CD4-positive, CD25-positive, alpha-beta regulatory T cell (primary cell): ENCODE measurements at regions not wholly inside any gene's neighbourhood (a gene's known extent, or its start where the extent isn't known, plus 50 kb on each side); places are given as distances from the start of the nearest gene placed in this dataset.

Source experiments
- ATAC-seq, 2 donors: fragments of 150-1000 bp; cut with Tn5 transposase; one replicate each; pipeline ENCODE4 v1.10.0; 2021; ENCODE audit warnings: low read depth in 2 of 2, moderate number of reproducible peaks in 2 of 2, moderate library complexity in 1 of 2
- DNase-seq, 3 donors: peaks; one replicate each; pipeline versions ENCODE4 v3.0.0 to v3.0.0-alpha.2; 2012 to 2022; ENCODE audit warnings: mixed read lengths in 1 of 3
- H3K27ac ChIP-seq: one replicate; pipeline ENCODE4 v1.7.0; 2013; ENCODE audit warnings: mild to moderate bottlenecking, low read length; ENCODE audit not compliant: insufficient read depth, poor library complexity, severe bottlenecking
- H3K27me3 ChIP-seq: one replicate; pipeline ENCODE4 v1.7.0; 2013; ENCODE audit warnings: low read length; ENCODE audit not compliant: control insufficient read depth, insufficient read depth
- H3K36me3 ChIP-seq: one replicate; pipeline ENCODE4 v1.7.0; 2013; ENCODE audit warnings: mild to moderate bottlenecking, low read length, moderate library complexity; ENCODE audit not compliant: control insufficient read depth, insufficient read depth
- H3K4me1 ChIP-seq: 2 replicates; pipeline ENCODE4 v1.7.0; 2013; ENCODE audit warnings: mild to moderate bottlenecking, low read length; ENCODE audit not compliant: insufficient read depth, control insufficient read depth, poor library complexity, severe bottlenecking
- H3K4me3 ChIP-seq: one replicate; pipeline ENCODE4 v1.7.0; 2013; ENCODE audit warnings: low read depth, mild to moderate bottlenecking, low read length, moderate library complexity
- H3K9me3 ChIP-seq, 2 experiments: 1 replicate in 1 of 2; 2 replicates in 1 of 2; pipeline ENCODE4 v1.7.0; 2013; ENCODE audit warnings: low read length in 2 of 2, mild to moderate bottlenecking in 1 of 2, moderate library complexity in 1 of 2; ENCODE audit not compliant: control insufficient read depth in 2 of 2
- H3K27ac Mint-ChIP-seq, 3 donors: one replicate each; pipeline ENCODE4 v1.8.0; 2020 to 2022; ENCODE audit warnings: mild to moderate bottlenecking in 3 of 3, mixed read lengths in 3 of 3, moderate library complexity in 2 of 3
- H3K27me3 Mint-ChIP-seq: one replicate; pipeline ENCODE4 v1.8.0; 2022; ENCODE audit warnings: mild to moderate bottlenecking, mixed read lengths
- H3K36me3 Mint-ChIP-seq: one replicate; pipeline ENCODE4 v1.8.0; 2020; ENCODE audit warnings: mixed read lengths
- H3K4me1 Mint-ChIP-seq, 4 donors: one replicate each; pipeline ENCODE4 v1.8.0; 2020 to 2022; ENCODE audit warnings: mixed read lengths in 4 of 4, mild to moderate bottlenecking in 1 of 4
- H3K4me3 Mint-ChIP-seq, 4 donors: one replicate each; pipeline ENCODE4 v1.8.0; 2020 to 2022; ENCODE audit warnings: mild to moderate bottlenecking in 4 of 4, mixed read lengths in 4 of 4, moderate library complexity in 3 of 4
- H3K9me3 Mint-ChIP-seq, 7 donors: one replicate each; pipeline ENCODE4 v1.8.0; 2020 to 2022; ENCODE audit warnings: mixed read lengths in 7 of 7, mild to moderate bottlenecking in 3 of 7, moderate library complexity in 2 of 7

- Histone ChIP-seq H3K27ac (no peak overlapping the region), H3K4me1 (no peaks in the 10 kb centered on the region), H3K9me3 (no peaks in the 10 kb centered on the region), H3K27me3 (no peaks in the 10 kb centered on the region), H3K36me3 (no peaks in the 10 kb centered on the region), H3K4me3 (no peak overlapping the region)
- DNase-seq: no peak
- no peaks in the 10 kb centered on the region for H3K36me3 Mint-ChIP-seq
- H3K9me3 Mint-ChIP-seq: peaks cover 0 to 2% (median 0%) of the 10 kb centered on the region in 7 donors
- H3K4me1 Mint-ChIP-seq: no peaks in the 10 kb centered on the region
- H3K27ac Mint-ChIP-seq: no peak overlapping the region
- H3K27me3 Mint-ChIP-seq: no peaks in the 10 kb centered on the region
- no peak overlapping the region for H3K4me3 Mint-ChIP-seq
- no peak for ATAC-seq
Observed at GRCh38 chr3:194833114-194833910, 147.6 kb downstream of the FAM43A start.

- Mint-ChIP-seq H3K27me3 (peaks cover 5% of the 10 kb centered on the region), H3K36me3 (no peaks in the 10 kb centered on the region), H3K4me3 (no peak overlapping the region), H3K9me3 (peaks cover 0 to 2% (median 0%) of the 10 kb centered on the region in 7 donors), H3K4me1 (no peaks in the 10 kb centered on the region), H3K27ac (no peak overlapping the region)
- Histone ChIP-seq H3K27ac (no peak overlapping the region), H3K4me1 (no peaks in the 10 kb centered on the region), H3K4me3 (no peak overlapping the region), H3K9me3 (no peaks in the 10 kb centered on the region), H3K36me3 (no peaks in the 10 kb centered on the region), H3K27me3 (no peaks in the 10 kb centered on the region)
- DNase-seq (no peak), ATAC-seq (no peak)
Observed at GRCh38 chr3:194836661-194837060, 151.0 kb downstream of the FAM43A start.

- H3K27ac ChIP-seq: no peak overlapping the region
- Mint-ChIP-seq H3K27ac (no peak overlapping the region), H3K9me3 (no peaks in the 10 kb centered on the region), H3K4me3 (no peak overlapping the region), H3K27me3 (peaks cover 5% of the 10 kb centered on the region), H3K4me1 (no peaks in the 10 kb centered on the region), H3K36me3 (no peaks in the 10 kb centered on the region)
- no peak overlapping the region for H3K4me3 ChIP-seq
- no peaks in the 10 kb centered on the region for H3K4me1 ChIP-seq
- no peak for ATAC-seq
- H3K36me3 ChIP-seq: no peaks in the 10 kb centered on the region
- H3K9me3 ChIP-seq: no peaks in the 10 kb centered on the region
- no peak for DNase-seq
- H3K27me3 ChIP-seq: no peaks in the 10 kb centered on the region
Observed at GRCh38 chr3:194837457-194838127, 151.9 kb downstream of the FAM43A start.

- Mint-ChIP-seq H3K4me3 (no peak overlapping the region), H3K36me3 (no peaks in the 10 kb centered on the region), H3K4me1 (no peaks in the 10 kb centered on the region), H3K27ac (no peak overlapping the region), H3K27me3 (peaks cover 5% of the 10 kb centered on the region), H3K9me3 (no peaks in the 10 kb centered on the region)
- ATAC-seq (no peak), DNase-seq (no peak)
- no peak overlapping the region for H3K27ac ChIP-seq
- no peaks in the 10 kb centered on the region for H3K27me3 ChIP-seq
- no peaks in the 10 kb centered on the region for H3K9me3 ChIP-seq
- no peak overlapping the region for H3K4me3 ChIP-seq
- no peaks in the 10 kb centered on the region for H3K4me1 ChIP-seq
- no peaks in the 10 kb centered on the region for H3K36me3 ChIP-seq
Observed at GRCh38 chr3:194838236-194838635, 152.6 kb downstream of the FAM43A start.

GRCh38 chr3:194840661-194841514 lies 155.2 kb downstream of the FAM43A start:
- H3K4me1 ChIP-seq: no peaks in the 10 kb centered on the region
- no peak overlapping the region for H3K27ac Mint-ChIP-seq
- H3K36me3 ChIP-seq: no peaks in the 10 kb centered on the region
- H3K9me3 Mint-ChIP-seq: peaks cover 0 to 3% (median 0%) of the 10 kb centered on the region in 7 donors
- no peak overlapping the region for H3K27ac ChIP-seq
- ATAC-seq (no peak), DNase-seq (no peak)
- H3K9me3 ChIP-seq: no peaks in the 10 kb centered on the region
- no peak overlapping the region for H3K4me3 ChIP-seq
- no peaks in the 10 kb centered on the region for H3K36me3 Mint-ChIP-seq
- no peak overlapping the region for H3K4me3 Mint-ChIP-seq
- H3K27me3 ChIP-seq: no peaks in the 10 kb centered on the region
- H3K27me3 Mint-ChIP-seq: peaks cover 5% of the 10 kb centered on the region
- no peaks in the 10 kb centered on the region for H3K4me1 Mint-ChIP-seq

- Histone ChIP-seq H3K4me3 (no peak overlapping the region), H3K4me1 (no peaks in the 10 kb centered on the region), H3K27me3 (no peaks in the 10 kb centered on the region), H3K9me3 (no peaks in the 10 kb centered on the region), H3K27ac (no peak overlapping the region), H3K36me3 (no peaks in the 10 kb centered on the region)
- DNase-seq: no peak
- Mint-ChIP-seq H3K36me3 (no peaks in the 10 kb centered on the region), H3K27ac (no peak overlapping the region), H3K4me3 (no peak overlapping the region), H3K9me3 (peaks cover 0 to 3% (median 0%) of the 10 kb centered on the region in 7 donors), H3K27me3 (peaks cover 5% of the 10 kb centered on the region), H3K4me1 (no peaks in the 10 kb centered on the region)
- no peak for ATAC-seq
Observed at GRCh38 chr3:194841515-194841841, 155.8 kb downstream of the FAM43A start.

GRCh38 chr3:194843556-194843955 lies 157.9 kb downstream of the FAM43A start:
- Histone ChIP-seq H3K27ac (no peak overlapping the region), H3K4me1 (no peaks in the 10 kb centered on the region), H3K27me3 (no peaks in the 10 kb centered on the region), H3K4me3 (no peak overlapping the region), H3K36me3 (no peaks in the 10 kb centered on the region), H3K9me3 (no peaks in the 10 kb centered on the region)
- Mint-ChIP-seq H3K36me3 (no peaks in the 10 kb centered on the region), H3K9me3 (peaks cover 0 to 3% (median 0%) of the 10 kb centered on the region in 7 donors), H3K4me3 (no peak overlapping the region), H3K27ac (no peak overlapping the region), H3K27me3 (peaks cover 5% of the 10 kb centered on the region), H3K4me1 (no peaks in the 10 kb centered on the region)
- no peak for ATAC-seq
- DNase-seq: no peak
